ELR (cell line): ENCODE measurements at regions not wholly inside any gene's neighbourhood (a gene's known extent, or its start where the extent isn't known, plus 50 kb on each side); places are given as distances from the start of the nearest gene placed in this dataset.

Experiments used
- DNase-seq: peaks from one replicate; pipeline ENCODE4 v3.0.0-alpha.2; 2015; ENCODE audit warnings: low read depth

DNA sequence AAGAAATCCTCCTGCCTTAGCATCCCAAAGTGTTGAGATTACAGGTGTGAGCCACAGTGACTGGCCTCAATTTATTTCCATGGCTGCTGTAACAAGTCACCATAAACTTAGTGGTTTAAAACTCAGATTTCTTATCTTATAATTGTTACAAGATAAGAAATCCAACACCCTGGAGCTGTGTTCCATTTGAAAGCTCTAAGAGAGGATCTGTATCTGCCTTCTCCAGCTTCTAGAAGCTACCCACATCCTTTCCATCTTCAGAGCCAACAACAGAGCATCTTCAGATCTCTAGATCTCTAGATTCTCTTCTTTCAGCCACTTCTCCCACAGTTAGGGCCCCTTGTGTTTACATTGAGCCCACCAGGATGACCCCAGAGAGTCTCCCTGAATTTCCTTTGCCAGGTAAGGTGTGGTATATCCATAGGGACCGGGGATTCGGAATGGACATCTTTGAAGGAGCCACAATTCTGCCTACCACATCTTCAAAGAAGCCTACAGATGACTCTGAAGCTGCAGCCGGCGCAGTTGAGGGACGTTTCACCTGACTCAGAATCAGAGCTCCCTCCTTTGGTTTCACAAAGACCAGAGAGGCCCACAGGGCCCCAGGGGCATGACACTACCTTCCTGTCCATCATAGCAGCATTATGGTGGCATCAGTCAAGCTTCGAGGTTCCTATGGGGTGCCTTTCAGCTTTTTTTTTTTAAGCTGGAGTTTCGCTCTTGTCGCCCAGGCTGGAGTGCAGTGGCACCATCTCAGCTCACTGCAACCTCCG, 87.0 kb upstream of the IGF1R start:
- no peak for DNase-seq

DNA sequence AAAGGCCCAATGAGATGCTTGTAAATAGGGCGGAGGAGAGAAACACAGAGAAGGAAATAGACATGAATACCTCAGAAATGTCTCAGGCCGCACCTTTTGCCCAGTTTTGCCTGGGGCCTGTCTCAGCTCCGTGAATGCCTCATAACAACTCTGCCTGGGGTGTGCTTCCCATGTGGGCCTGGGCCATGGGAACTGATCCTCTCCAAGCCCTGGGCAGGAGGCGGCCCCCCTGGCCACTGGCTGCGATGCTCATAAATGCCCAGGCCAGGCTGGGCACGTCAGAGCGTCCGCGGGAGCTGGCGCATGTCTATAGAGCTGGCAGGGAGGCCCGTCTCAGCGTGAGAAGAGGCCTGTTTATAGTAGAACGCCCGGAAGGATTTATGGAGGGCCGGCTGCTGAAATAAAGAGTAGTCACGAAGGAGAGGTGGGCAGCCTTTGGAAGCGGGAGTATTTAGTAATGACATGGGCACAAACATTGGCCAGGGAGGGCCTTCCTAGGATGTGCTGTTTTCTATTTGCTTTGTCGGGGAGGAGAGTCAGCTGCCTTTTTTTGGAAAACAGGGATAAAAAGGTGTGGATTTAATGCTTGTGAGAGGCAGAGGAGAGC, 85.9 kb upstream of the IGF1R start:
- no peak for DNase-seq

DNA sequence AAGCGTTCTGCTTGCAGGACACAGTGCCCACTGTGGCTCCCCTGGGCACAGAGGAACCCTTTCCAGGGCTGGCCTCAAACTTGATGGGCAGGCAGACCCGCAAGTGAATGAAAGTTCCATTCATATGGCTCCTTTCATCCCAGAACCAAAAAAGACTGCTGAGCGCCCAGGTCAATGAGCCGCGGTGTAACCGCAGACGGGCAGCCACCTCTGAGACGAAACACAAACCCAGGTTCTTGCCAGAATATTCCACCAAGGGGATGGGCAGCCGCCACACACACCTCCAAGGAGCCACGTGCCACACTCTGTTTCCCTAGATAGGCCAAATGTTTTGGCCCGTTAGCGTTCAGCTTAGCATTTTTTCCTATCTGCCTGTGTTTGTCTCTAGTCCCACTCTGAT, 82.8 kb upstream of the IGF1R start:
- no peak for DNase-seq

DNA sequence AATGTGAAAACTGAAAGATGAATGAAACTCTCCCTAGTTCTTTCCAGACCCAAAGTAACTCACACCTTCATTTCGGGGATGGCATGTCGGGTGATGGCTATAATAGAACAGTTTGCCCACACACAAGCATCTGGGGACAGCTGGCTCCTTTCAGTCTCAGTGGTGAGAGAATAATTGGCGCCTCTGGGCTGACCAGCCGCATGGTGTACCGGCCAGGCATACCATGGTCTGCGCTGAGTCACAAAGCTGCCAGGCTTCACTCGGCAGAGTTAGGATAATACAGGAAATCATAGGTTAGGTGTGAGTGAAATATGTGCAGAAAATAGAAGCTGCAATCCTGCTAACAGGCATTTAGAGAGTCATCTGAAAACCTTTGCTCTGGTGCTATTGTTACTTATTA, 80.4 kb upstream of the IGF1R start:
- DNase-seq = no peak

DNA sequence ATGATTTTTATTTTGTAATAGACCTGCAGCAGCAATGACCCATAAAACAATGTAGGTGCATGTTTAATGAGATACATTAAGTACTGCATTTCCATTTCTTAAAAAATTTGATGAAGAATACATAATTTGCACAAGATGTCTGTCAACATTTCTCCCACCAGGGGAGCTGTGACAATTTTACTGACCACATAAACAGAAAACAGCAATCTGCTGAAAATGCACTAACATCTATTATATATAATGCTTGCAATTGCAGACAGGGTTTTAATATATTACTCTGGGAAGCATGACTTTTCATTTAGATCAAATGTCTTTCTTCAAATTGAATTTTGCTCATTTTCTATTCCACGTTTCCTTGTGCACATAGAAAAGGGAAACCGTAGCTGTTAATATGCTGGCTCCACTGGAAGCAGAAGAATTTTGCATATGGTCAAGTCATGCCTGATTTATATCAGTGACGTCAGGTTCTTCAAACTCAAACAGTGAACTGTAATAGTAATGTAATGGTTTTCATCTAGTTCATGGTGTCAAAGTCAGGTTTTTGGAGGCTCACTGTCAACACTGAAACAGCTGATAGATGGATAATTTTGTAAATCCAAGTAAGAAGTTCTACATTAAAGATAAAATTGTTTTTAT, 79.8 kb upstream of the IGF1R start:
- DNase-seq = peak; percentile 22

DNA sequence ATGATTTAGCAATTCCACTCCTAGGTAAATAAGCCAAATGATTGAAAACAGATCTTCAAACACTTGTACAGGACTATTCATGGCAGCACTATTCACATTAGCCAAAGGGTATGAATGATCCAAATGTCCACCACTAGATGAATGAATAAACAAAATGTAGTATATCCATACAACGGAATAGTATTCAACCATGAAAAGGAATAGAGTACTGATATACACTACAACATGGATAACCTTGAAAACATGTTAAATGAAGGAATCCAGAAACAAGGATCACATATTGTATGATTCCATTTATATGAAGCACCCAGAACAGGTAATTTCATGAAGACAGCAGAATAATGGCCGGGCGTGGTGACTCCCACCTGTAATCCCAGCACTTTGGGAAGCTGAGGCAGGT, 78.2 kb upstream of the IGF1R start:
- no peak for DNase-seq

DNA sequence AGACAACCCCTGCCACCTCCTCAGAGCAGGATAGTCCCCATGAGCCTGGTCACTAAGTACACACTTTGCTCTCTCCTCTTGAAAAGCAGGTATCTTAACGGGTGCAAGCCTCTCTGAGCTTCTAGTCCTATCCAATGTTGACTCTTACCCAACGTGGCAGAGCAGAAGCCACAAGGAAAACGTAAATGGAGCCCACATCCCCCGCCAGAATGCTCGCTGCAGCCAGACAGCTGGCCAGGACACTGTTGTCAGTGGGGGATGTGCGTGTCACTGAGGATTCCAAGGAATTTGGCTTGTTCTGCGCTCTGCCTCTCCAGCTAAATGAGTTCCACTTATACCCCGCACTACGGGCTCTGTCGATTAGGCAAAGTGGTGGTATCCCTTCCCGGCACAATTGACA, 67.8 kb upstream of the IGF1R start:
- no peak for DNase-seq

DNA sequence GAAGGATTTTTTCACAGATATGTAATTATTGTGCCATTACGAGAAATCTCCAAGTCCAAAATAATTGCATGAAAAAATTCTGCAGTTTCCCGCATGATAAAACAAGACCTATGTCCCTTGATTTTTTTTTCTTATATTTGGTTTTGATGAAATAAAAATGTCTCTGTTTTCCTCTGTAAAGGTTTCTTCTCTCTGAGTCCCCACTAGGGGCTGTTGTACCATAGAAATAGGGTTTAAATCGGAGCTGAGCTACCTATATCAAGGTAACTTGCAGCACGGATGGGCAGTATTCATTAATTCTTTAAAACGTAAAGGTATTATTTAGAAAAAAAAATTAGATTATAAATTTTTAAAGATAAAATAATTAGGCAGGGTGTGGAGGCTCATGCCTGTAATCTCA, 66.6 kb upstream of the IGF1R start:
- DNase-seq = no peak

DNA sequence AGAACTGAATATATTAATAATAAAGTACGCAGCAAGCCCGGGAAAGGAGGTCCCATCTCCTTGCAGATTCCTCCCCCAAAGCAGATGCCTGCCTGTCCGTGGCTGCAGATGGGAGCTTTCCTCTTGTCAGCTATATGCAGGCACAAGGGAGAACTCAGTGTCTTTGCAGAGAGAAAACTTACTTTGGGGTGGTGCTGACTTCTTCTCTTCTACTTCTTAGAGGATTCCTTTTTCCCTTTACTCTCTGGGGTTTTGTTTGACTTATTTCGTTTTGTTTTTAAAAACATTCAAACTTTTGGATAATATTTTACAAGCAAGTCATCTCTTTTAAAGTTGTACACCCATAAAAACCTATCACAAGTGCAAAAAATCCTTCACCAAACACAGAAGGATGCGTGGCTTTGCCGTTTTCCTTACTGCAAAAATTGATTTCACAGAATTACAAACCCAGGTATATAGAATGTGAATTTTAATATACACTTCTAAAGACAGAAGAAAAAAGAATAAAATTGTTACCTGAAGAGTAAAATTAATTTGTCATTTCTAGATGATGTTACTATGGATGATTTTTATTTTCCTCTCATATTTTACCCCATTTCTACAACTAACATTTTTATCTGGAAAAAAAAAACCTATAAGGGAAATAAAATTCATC, 65.3 kb upstream of the IGF1R start:
- DNase-seq = no peak

DNA sequence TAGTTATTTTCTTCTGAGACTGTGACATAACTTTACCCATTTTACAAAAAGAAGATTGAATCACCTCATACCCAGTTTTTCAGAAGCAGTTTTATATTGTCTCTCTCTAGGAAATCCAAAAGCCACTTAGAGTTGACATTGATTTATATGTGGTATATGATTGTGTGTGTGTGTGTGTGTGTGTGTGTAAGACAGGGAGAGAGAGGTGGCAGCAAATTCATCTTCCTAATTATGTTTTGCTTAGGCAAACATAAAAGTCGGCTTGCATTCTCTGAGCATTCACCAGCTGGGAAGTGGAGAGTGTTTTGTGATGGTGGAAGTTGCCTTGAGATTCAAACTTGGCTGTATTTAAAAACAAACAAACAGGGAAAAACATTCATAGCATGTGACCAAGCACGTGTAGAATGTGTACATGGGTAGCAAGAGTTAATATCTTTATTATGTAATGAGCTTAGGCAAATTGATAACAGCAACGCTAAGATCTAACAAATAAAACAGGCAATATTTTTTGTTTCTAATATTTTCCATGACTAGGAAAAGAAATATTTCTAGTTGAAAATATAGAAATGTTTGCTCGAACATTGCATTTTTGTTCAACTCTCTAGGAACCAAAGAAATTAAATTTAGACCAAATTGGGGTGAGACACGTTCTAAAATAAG, 64.4 kb upstream of the IGF1R start:
- no peak for DNase-seq

DNA sequence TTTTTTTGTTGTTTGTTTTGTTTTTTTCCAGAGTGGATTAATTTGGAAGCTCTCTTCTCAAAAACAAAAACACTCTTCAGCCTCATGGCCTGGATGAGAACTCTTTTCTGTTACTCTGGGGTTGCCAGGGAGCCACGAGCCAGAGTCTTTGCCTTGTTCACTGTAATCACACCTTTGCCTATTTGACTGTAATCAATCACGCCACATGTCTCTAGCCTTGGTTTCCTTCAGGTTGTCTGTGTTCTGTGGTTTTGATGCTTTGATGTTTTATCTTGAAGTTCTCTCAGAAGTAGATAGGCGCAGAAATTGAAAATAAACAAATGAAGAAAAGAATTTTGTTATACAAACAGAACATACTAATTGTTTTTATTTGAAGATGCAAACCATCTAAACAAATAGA, 62.3 kb upstream of the IGF1R start:
- no peak for DNase-seq

DNA sequence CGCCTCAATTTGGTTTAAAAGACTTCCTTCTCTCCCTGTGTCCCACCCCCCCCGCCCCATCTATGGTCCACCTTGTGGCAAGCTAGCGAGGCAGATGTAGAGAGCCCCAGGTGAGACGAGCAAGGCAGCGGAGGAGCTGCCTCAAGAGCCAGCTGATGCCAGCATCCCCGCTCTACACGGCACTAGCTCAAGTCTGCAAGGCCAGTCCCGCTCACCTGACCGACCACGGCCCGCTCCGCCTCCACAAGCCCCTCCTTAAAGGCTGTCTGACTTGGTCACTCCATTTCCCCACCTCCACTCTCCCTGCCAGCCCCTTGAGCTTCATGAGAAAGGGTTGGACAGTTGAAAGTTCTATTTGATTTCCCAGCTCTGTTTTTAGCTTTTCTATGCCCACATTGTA, 56.2 kb upstream of the IGF1R start:
- no peak for DNase-seq

DNA sequence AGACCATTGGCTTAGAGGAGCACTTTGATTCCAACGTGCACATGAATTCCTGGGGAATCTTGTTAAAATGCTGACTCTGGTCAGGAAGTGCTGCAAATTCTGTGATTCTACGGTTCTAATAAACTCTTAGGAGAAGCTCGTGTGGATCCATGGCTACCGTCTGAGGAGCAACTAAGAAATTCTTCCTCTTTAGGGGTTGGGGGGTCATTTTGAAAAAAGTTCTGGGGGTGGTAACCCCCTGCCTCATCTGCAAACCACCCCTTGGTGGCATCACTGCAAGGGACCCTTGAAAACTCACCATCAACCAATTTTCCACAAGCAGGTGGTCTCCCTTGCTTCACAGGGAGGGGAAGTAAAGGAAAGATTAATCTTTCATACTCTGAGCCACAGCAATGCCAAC, 52.2 kb upstream of the IGF1R start:
- DNase-seq = no peak

DNA sequence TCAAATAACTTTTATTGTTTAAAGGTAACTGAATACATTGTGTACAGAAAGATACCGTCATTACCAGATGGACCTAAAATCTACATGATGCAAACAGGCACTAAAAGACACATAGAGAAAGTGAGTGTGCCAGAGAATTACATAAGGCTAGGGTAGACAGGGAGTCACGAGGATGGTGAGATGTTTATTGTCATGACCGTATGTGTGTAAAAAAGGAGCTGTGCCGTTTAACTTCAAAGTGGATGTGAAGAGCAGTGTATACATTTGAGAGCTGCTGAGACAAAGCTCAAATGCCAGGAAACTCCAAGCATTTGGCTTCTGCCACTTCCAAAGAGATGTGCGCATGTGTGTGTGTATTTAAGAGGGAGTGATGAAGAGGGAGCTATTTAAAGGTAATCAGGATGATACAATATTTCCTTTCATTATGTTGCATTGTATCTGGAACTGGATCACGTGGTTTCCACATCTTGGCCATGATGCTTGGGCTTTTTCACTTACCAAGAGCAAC, 51.4 kb upstream of the IGF1R start:
- DNase-seq = no peak

DNA sequence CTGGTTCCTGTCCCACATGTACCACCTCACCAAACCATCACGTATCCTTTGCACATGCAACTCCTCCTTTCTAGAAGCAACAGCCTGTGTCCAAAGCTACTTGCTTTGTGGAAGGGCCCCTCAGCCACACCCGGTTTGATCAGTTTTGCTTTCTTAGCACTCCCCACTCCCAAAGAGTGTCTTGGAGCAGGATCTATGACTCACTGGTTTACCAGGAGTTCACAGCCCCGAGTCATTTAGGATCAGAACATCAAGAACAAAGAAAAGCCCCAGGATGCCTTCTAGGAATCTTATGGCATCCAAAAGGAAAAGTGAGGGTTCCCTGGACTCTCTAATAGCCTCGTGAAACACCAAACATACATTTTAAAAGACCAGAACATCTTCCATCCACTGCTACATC, 50.7 kb upstream of the IGF1R start:
- DNase-seq = no peak
